H1 (cell line): ENCODE measurements at regions not wholly inside any gene's neighbourhood (a gene's known extent, or its start where the extent isn't known, plus 50 kb on each side); places are given as distances from the start of the nearest gene placed in this dataset.

Experiments
- BCL11A ChIP-seq, 2 experiments: IDR thresholded peaks; one replicate each; pipeline ENCODE4 v1.6.1; 2011; ENCODE audit warnings: low read depth in 2 of 2, low read length in 2 of 2, mild to moderate bottlenecking in 2 of 2
- BRCA1 ChIP-seq: IDR thresholded peaks from 2 replicates; pipeline ENCODE4 v1.6.1; 2012; ENCODE audit warnings: low read depth, low read length, improper control_type of control experiment
- CEBPB ChIP-seq: IDR thresholded peaks from 2 replicates; pipeline ENCODE4 v1.6.1; 2012; ENCODE audit warnings: low read depth, low read length
- CREB1 ChIP-seq: IDR thresholded peaks from 2 replicates; pipeline ENCODE4 v1.6.1; 2012; ENCODE audit warnings: inconsistent platforms
- CTCF ChIP-seq, 3 experiments: IDR thresholded peaks; 1 replicate in 2 of 3; 2 replicates in 1 of 3; pipeline versions ENCODE4 v1.5.1 to v1.6.1; 2011; ENCODE audit warnings: low read length in 3 of 3, mild to moderate bottlenecking in 3 of 3, inconsistent platforms in 2 of 3, low read depth in 1 of 3, moderate library complexity in 1 of 3; ENCODE audit not compliant: insufficient read depth in 1 of 3; ENCODE audit errors: control extremely low read depth in 1 of 3
- EZH2 ChIP-seq: fragments of 200-600 bp; sonication (generic); IDR thresholded peaks from 2 replicates; pipeline ENCODE4 v1.7.1; 2012; ENCODE audit warnings: low read depth, mild to moderate bottlenecking, moderate library complexity, low read length, inconsistent platforms; ENCODE audit not compliant: severe bottlenecking
- JUN ChIP-seq: IDR thresholded peaks from 2 replicates; pipeline ENCODE4 v1.6.1; 2011; ENCODE audit warnings: low read depth, mild to moderate bottlenecking, improper control_type of control experiment, low read length
- POLR2A ChIP-seq, 2 experiments: IDR thresholded peaks; 1 replicate in 1 of 2; 2 replicates in 1 of 2; pipeline ENCODE4 v1.6.1; 2011; ENCODE audit warnings: low read depth in 2 of 2, low read length in 2 of 2, mild to moderate bottlenecking in 2 of 2; ENCODE audit errors: control extremely low read depth in 1 of 2
- RAD21 ChIP-seq, 2 experiments: IDR thresholded peaks in 1 of 2; conservative IDR thresholded peaks in 1 of 2; 2 replicates each; pipeline ENCODE4 v1.6.1; 2011; ENCODE audit warnings: low read depth in 2 of 2, low read length in 2 of 2, improper control_type of control experiment in 1 of 2, inconsistent platforms in 1 of 2, mild to moderate bottlenecking in 1 of 2, moderate library complexity in 1 of 2
- RFX5 ChIP-seq: IDR thresholded peaks from 2 replicates; pipeline ENCODE4 v1.6.1; 2011; ENCODE audit warnings: low read depth, low read length, improper control_type of control experiment, borderline replicate concordance
- SP1 ChIP-seq: IDR thresholded peaks from 2 replicates; pipeline ENCODE4 v1.6.1; 2011; ENCODE audit warnings: low read depth, low read length
- SP2 ChIP-seq: IDR thresholded peaks from 2 replicates; pipeline ENCODE4 v1.6.1; 2012; ENCODE audit warnings: mild to moderate bottlenecking, low read length, inconsistent platforms
- TAF1 ChIP-seq: IDR thresholded peaks from 2 replicates; pipeline ENCODE4 v1.6.1; 2011; ENCODE audit warnings: mild to moderate bottlenecking, low read depth, low read length
- USF2 ChIP-seq: IDR thresholded peaks from 2 replicates; pipeline ENCODE4 v1.6.1; 2011; ENCODE audit warnings: low read length, improper control_type of control experiment

GRCh38 chr2:236505648-236506047, 64.0 kb upstream of the ACKR3 start:
- TF ChIP-seq CTCF (IDR thresholded peaks at IDR 0.05; ENCODE audit: control extremely low read depth in 1 of 3, insufficient read depth in 1 of 3, low read depth in 1 of 3, low read length in 3 of 3) (no peak), CEBPB (no peak), CREB1 (no peak), EZH2 (no peak), USF2 (no peak), SP2 (no peak), BRCA1 (no peak), JUN (no peak), POLR2A (IDR thresholded peaks at IDR 0.05; ENCODE audit: control extremely low read depth in 1 of 2, low read depth in 2 of 2, low read length in 2 of 2) (no peak), RAD21 (IDR thresholded peaks at IDR 0.05 in 1 of 2, conservative IDR thresholded peaks at IDR 0.05 in 1 of 2; ENCODE audit: low read depth in 2 of 2, low read length in 2 of 2) (no peak), RFX5 (no peak), SP1 (no peak), BCL11A (IDR thresholded peaks at IDR 0.05; ENCODE audit: low read depth in 2 of 2, low read length in 2 of 2) (no peak), TAF1 (no peak)
